Ovary (tissue), 7 donors: ENCODE measurements at regions not wholly inside any gene's neighbourhood (a gene's known extent, or its start where the extent isn't known, plus 50 kb on each side); places are given as distances from the start of the nearest gene placed in this dataset.

ENCODE experiments used
- DNase-seq, 5 donors: peaks; one replicate each; pipeline ENCODE4 v3.0.0-alpha.2; 2019 to 2020
- H3K27ac ChIP-seq, 2 donors: fragments of 200-600 bp; one replicate each; pipeline versions ENCODE4 v1.5.1 to v1.8.0; 2019 to 2022
- H3K27me3 ChIP-seq: fragments of 200-600 bp; one replicate; pipeline ENCODE4 v1.8.0; 2022
- H3K36me3 ChIP-seq: fragments of 200-600 bp; sonication (generic); one replicate; pipeline ENCODE4 v1.5.1; 2019
- H3K4me1 ChIP-seq: one replicate; pipeline ENCODE4 v1.8.1; 2013; ENCODE audit warnings: mild to moderate bottlenecking, moderate library complexity; ENCODE audit not compliant: insufficient read depth
- H3K4me3 ChIP-seq: fragments of 200-600 bp; sonication (generic); one replicate; pipeline ENCODE4 v1.5.1; 2017
- H3K9me3 ChIP-seq, 2 donors: fragments of 200-600 bp in 1 of 2; sonication (generic) in 1 of 2; one replicate each; pipeline versions ENCODE4 v1.5.1 to v1.8.1; 2013 to 2019; ENCODE audit warnings: mild to moderate bottlenecking in 1 of 2, moderate library complexity in 1 of 2
- CTCF ChIP-seq, 3 donors: fragments of 450-650 bp in 2 of 3; fragments of 200-600 bp in 1 of 3; IDR thresholded peaks; one replicate each; pipeline versions ENCODE4 v1.5.1 to v1.8.0; 2016 to 2022; ENCODE audit warnings: antibody characterized with exemption in 3 of 3, mild to moderate bottlenecking in 1 of 3
- EP300 ChIP-seq: sonication (generic); formaldehyde crosslinking; IDR thresholded peaks from one replicate; pipeline ENCODE4 v1.6.1; 2017; ENCODE audit warnings: antibody characterized with exemption
- POLR2A ChIP-seq: fragments of 450-650 bp; IDR thresholded peaks from one replicate; pipeline ENCODE4 v1.6.1; 2017; ENCODE audit warnings: antibody characterized with exemption, mild to moderate bottlenecking, moderate library complexity
- WGBS, 3 donors: extraction: QIAGEN DNeasy Blood & Tissue Kit in 1 of 3; methylation state at CpG; one replicate each; pipeline versions ENCODE4 v1.1.5 to v1.1.7; 2013 to 2017; 5-methylcytosine and 5-hydroxymethylcytosine counted together
- intact Hi-C, 4 donors: fragments of 100-400 bp; cut with DNase I; formaldehyde crosslinking; loops; one replicate each; pipeline versions ENCODE4 v1.11.0 to v1.15.1; 2022 to 2023
- donor health status: DM: no; HTN: no; CAD: no; lungs with moderate emphysema.
- donor health status: DM: no; HTN: no; CAD: no.
- donor health status: Bipolar disorder and iron deficiency.
- donor health status: DM: no; HTN: no; CAD: no.
- donor health status: DM: yes; HTN: yes; CAD: no.

- Histone ChIP-seq H3K4me3 (no peak overlapping the region), H3K4me1 (no peaks in the 10 kb centered on the region), H3K36me3 (no peaks in the 10 kb centered on the region), H3K27ac (no peak overlapping the region), H3K27me3 (no peaks in the 10 kb centered on the region), H3K9me3 (no peaks in the 10 kb centered on the region)
- intact Hi-C loops = no loop called here
- DNase-seq = no peak
- no peak for TF ChIP-seq EP300
- no peak for TF ChIP-seq CTCF (IDR thresholded peaks at IDR 0.05)
- TF ChIP-seq POLR2A = no peak
- 77 to 86% (median 83%) methylated on average over 3 of the region's 3 CpGs for WGBS, 3 donors
Observed at GRCh38 chr5:153039501-153039900, 451.0 kb upstream of the GRIA1 start.

- H3K27ac ChIP-seq = no peak overlapping the region
- no peaks in the 10 kb centered on the region for H3K36me3 ChIP-seq
- 63 to 90% (median 75%) methylated on average over 1 of the region's 1 CpG for WGBS, 3 donors
- H3K4me1 ChIP-seq = no peaks in the 10 kb centered on the region
- intact Hi-C loops = no loop called here
- no peak overlapping the region for H3K4me3 ChIP-seq
- no peak for DNase-seq
- no peaks in the 10 kb centered on the region for H3K9me3 ChIP-seq
- H3K27me3 ChIP-seq = no peaks in the 10 kb centered on the region
- TF ChIP-seq CTCF (IDR thresholded peaks at IDR 0.05) (no peak), EP300 (no peak), POLR2A (no peak)
Observed at GRCh38 chr5:153043886-153044285, 446.6 kb upstream of the GRIA1 start.

- 53 to 66% (median 59%) methylated on average over 1 of the region's 1 CpG for WGBS, 3 donors
- Histone ChIP-seq H3K4me1 (no peaks in the 10 kb centered on the region), H3K36me3 (no peaks in the 10 kb centered on the region)
Observed at GRCh38 chr5:153050496-153051179, 439.8 kb upstream of the GRIA1 start.

GRCh38 chr5:153066281-153066680 is 424.2 kb upstream of the GRIA1 start:
- DNase-seq = no peak
- intact Hi-C loops = no loop called here
- Histone ChIP-seq H3K27ac (no peak overlapping the region), H3K36me3 (no peaks in the 10 kb centered on the region), H3K27me3 (no peaks in the 10 kb centered on the region), H3K9me3 (no peaks in the 10 kb centered on the region), H3K4me1 (no peaks in the 10 kb centered on the region), H3K4me3 (no peak overlapping the region)
- TF ChIP-seq POLR2A = no peak
- TF ChIP-seq EP300 = no peak
- TF ChIP-seq CTCF (IDR thresholded peaks at IDR 0.05) = no peak

More at GRCh38 chr5:153050496-153051179, 439.8 kb upstream of the GRIA1 start:
- Histone ChIP-seq H3K27me3 (no peaks in the 10 kb centered on the region), H3K9me3 (no peaks in the 10 kb centered on the region), H3K4me3 (no peak overlapping the region), H3K27ac (no peak overlapping the region)
- intact Hi-C loops = no loop called here
- no peak for DNase-seq
- TF ChIP-seq POLR2A (no peak), CTCF (IDR thresholded peaks at IDR 0.05) (no peak), EP300 (no peak)
